Body of pancreas (tissue), 4 donors: ENCODE measurements at regions not wholly inside any gene's neighbourhood (a gene's known extent, or its start where the extent isn't known, plus 50 kb on each side); places are given as distances from the start of the nearest gene placed in this dataset.

Source experiments
- ATAC-seq: fragments of 150-250 bp; one replicate; pipeline ENCODE4 v1.9.1; 2016
- DNase-seq, 4 donors: peaks; one replicate each; pipeline ENCODE4 v3.0.0-alpha.2; 2019
- H3K27ac ChIP-seq, 4 donors: fragments of 200-600 bp; sonication (generic); 1 replicate in 3 of 4; 2 replicates in 1 of 4; pipeline versions ENCODE4 v1.5.1 to v1.6.1; 2016 to 2019; ENCODE audit warnings: mild to moderate bottlenecking in 1 of 4, mixed read lengths in 1 of 4, moderate library complexity in 1 of 4
- H3K27me3 ChIP-seq, 2 donors: fragments of 200-600 bp; sonication (generic); one replicate each; pipeline ENCODE4 v1.6.0; 2016; ENCODE audit warnings: mild to moderate bottlenecking in 1 of 2
- H3K36me3 ChIP-seq, 2 donors: fragments of 200-600 bp; sonication (generic); replicated peaks in 1 of 2; 2 replicates each; pipeline ENCODE4 v1.5.1; 2016; ENCODE audit warnings: low read depth in 2 of 2; ENCODE audit not compliant: insufficient read depth in 1 of 2
- H3K4me1 ChIP-seq: fragments of 200-600 bp; sonication (generic); one replicate; pipeline ENCODE4 v1.6.0; 2016
- H3K4me3 ChIP-seq, 2 donors: fragments of 200-600 bp; sonication (generic); 1 replicate in 1 of 2; 2 replicates in 1 of 2; pipeline ENCODE4 v1.5.1; 2016 to 2019
- H3K9me3 ChIP-seq, 3 donors: fragments of 200-600 bp; sonication (generic); 1 replicate in 2 of 3; 2 replicates in 1 of 3; pipeline ENCODE4 v1.5.1; 2016
- POLR2A ChIP-seq, 3 donors: fragments of 450-650 bp; IDR thresholded peaks; one replicate each; pipeline ENCODE4 v1.6.1; 2016; ENCODE audit warnings: antibody characterized with exemption in 3 of 3, mild to moderate bottlenecking in 2 of 3
- WGBS, 2 donors: methylation state at CpG; one replicate each; pipeline ENCODE4 v1.1.5; 2017; 5-methylcytosine and 5-hydroxymethylcytosine counted together
- intact Hi-C: fragments of 100-400 bp; cut with DNase I; formaldehyde crosslinking; loops from one replicate; pipeline ENCODE4 v1.15.1; 2023
- TF ChIP-seq, protein P1 (sequence below), 7 experiments: fragments of 450-650 bp in 4 of 7; fragments of 200-600 bp in 3 of 7; sonication (generic) in 3 of 7; IDR thresholded peaks; one replicate each; pipeline ENCODE4 v1.5.1; 2016 to 2019; ENCODE audit warnings: antibody characterized with exemption in 7 of 7

DNA sequence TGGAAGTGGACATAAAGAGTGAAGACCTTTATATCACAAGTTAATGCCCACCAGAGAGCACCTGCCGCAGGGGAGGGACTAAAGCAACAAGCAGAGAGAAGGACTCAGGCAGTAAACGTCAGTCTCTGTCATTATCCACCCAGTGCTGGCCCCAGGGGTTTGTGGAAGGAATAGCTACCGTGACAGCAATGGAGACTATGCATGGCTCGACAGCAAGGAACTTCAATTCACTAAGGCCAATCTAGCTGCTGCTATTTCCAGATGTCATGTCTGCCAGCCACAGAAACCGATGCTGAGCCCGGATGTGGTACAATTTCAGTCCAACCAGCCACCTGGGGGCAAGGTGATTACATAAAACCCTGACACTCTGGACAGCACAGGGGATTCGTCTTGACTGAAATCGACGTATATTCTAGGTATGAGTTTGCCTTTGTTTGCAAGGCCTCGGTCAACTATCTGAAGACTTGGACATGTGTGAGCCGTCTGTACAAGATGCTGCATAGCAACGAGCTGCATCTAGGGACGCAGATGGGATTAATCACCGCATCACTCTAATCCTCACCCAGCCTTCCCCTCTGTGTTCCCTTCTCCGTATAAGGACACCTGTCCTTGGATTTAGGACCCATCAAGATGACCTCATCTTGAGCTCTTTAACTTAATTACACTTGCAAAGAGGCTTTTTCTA, 154.1 kb upstream of the SH3BP4 start:
- Histone ChIP-seq H3K4me3 (no peak overlapping the region), H3K4me1 (no peaks in the 10 kb centered on the region), H3K27me3 (no peaks in the 10 kb centered on the region), H3K27ac (no peak overlapping the region), H3K9me3 (no peaks in the 10 kb centered on the region), H3K36me3 (no peaks in the 10 kb centered on the region)
- TF ChIP-seq, protein P1, sequence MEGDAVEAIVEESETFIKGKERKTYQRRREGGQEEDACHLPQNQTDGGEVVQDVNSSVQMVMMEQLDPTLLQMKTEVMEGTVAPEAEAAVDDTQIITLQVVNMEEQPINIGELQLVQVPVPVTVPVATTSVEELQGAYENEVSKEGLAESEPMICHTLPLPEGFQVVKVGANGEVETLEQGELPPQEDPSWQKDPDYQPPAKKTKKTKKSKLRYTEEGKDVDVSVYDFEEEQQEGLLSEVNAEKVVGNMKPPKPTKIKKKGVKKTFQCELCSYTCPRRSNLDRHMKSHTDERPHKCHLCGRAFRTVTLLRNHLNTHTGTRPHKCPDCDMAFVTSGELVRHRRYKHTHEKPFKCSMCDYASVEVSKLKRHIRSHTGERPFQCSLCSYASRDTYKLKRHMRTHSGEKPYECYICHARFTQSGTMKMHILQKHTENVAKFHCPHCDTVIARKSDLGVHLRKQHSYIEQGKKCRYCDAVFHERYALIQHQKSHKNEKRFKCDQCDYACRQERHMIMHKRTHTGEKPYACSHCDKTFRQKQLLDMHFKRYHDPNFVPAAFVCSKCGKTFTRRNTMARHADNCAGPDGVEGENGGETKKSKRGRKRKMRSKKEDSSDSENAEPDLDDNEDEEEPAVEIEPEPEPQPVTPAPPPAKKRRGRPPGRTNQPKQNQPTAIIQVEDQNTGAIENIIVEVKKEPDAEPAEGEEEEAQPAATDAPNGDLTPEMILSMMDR (IDR thresholded peaks at IDR 0.05), result no peak
- TF ChIP-seq POLR2A (IDR thresholded peaks at IDR 0.05), result no peak
- 77 to 85% methylated on average over 15 of the region's 15 CpGs for WGBS, 2 donors
- DNase-seq (no peak), ATAC-seq (no peak)
- intact Hi-C loops, result no loop called here

DNA sequence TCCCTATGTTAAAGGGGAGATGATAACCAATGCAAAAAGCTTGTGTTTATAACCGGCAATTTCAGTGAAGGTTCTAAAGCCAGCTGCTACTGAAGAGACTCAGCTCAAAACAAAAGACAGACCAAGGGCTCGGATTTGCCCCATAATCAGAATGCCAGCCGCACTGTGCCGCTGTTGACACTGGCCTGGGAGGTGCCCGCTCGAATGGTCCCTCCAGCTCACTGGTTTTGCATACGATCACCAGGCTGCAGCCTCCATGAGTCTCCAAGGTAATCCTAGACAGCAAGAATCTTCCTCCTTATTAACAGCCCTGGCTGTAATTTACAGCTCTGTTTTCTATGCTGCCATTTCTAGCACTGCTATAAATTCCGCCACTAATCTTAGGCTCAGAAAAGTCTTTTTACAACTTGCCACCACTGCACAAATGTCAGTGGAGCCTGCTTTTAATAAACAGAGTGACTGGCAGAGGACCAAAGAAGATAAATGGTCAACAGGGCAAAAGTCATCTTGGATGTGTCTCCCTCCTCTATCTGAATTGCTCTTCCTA, 155.7 kb upstream of the SH3BP4 start:
- WGBS, 2 donors, result 75 to 84% methylated on average over 8 of the region's 8 CpGs
- H3K27ac ChIP-seq, result no peak overlapping the region
- ATAC-seq, result no peak
- no peaks in the 10 kb centered on the region for H3K36me3 ChIP-seq
- H3K4me3 ChIP-seq, result no peak overlapping the region
- no peak for DNase-seq
- H3K27me3 ChIP-seq, result no peaks in the 10 kb centered on the region
- H3K4me1 ChIP-seq, result no peaks in the 10 kb centered on the region
- intact Hi-C loops, result no loop called here
- TF ChIP-seq POLR2A (IDR thresholded peaks at IDR 0.05), result no peak
- TF ChIP-seq, protein P1 (IDR thresholded peaks at IDR 0.05), result no peak
- H3K9me3 ChIP-seq, result no peaks in the 10 kb centered on the region

DNA sequence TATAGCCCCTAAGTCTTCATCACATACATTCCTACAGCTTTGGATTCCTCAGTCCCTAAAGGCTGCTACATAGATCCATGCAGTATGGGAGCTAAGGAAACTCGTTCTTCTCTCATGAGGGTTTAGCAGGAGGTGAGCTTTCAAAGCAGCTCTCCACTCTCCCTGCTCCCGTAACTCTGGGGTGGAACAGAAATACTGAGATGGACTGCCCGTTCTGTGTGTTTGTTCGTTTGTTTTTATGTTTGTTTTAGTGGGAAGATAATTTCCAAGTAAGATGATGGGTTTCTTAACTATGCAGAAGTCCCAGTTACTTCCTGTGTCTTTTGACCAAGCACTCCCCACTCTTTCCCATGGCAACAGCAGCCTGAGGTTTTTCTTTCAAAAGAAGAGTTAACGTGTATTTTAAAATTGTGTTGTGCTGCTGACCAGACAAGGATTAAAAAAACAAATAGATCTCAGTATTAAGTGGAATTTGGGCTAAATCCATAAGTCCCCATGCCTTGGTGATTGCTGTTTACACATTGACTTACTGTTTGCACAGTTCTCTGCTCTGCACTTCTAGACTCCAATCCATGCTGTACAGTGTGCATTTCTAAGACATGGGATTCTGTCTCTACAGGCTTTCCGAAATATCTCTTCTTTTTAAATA, 156.4 kb upstream of the SH3BP4 start:
- DNase-seq (no peak), ATAC-seq (no peak)
- H3K27me3 ChIP-seq, result no peaks in the 10 kb centered on the region
- no peak overlapping the region for H3K4me3 ChIP-seq
- no peak overlapping the region for H3K27ac ChIP-seq
- no peaks in the 10 kb centered on the region for H3K36me3 ChIP-seq
- no peak for TF ChIP-seq POLR2A (IDR thresholded peaks at IDR 0.05)
- TF ChIP-seq, protein P1 (IDR thresholded peaks at IDR 0.05), result no peak
- H3K4me1 ChIP-seq, result no peaks in the 10 kb centered on the region
- no peaks in the 10 kb centered on the region for H3K9me3 ChIP-seq
- intact Hi-C loops, result no loop called here
- 38 to 47% methylated on average over 6 of the region's 6 CpGs for WGBS, 2 donors

DNA sequence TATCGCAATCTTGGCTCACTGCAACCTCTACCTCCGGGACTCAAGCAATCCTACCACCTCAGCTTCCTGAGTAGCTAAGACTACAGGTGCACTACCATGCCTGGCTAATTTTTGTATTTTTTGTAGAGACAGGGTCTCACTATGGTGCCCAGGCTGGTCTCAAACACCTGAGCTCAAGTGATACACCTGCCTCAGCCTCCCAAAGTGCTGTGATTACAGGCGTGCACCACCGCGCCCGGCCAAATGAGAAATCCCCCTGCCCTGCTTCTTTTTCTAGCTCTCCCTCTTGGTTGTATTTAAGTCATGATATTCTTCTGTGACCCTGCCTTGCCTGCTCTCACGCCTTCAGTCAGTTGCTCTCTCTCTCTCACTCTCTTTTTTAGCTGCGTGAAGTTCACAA, 157.0 kb upstream of the SH3BP4 start:
- intact Hi-C loops, result no loop called here
- Histone ChIP-seq H3K36me3 (no peaks in the 10 kb centered on the region), H3K27ac (no peak overlapping the region), H3K9me3 (no peaks in the 10 kb centered on the region), H3K27me3 (no peaks in the 10 kb centered on the region), H3K4me3 (no peak overlapping the region), H3K4me1 (no peaks in the 10 kb centered on the region)
- ATAC-seq (no peak), DNase-seq (no peak)
- 90 to 97% methylated on average over 8 of the region's 8 CpGs for WGBS, 2 donors
- TF ChIP-seq POLR2A (IDR thresholded peaks at IDR 0.05), result no peak
- TF ChIP-seq, protein P1 (IDR thresholded peaks at IDR 0.05), result no peak
